ENCODE measurements at regions not wholly inside any gene's neighbourhood (a gene's known extent, or its start where the extent isn't known, plus 50 kb on each side); places are given as distances from the start of the nearest gene placed in this dataset.

DNA sequence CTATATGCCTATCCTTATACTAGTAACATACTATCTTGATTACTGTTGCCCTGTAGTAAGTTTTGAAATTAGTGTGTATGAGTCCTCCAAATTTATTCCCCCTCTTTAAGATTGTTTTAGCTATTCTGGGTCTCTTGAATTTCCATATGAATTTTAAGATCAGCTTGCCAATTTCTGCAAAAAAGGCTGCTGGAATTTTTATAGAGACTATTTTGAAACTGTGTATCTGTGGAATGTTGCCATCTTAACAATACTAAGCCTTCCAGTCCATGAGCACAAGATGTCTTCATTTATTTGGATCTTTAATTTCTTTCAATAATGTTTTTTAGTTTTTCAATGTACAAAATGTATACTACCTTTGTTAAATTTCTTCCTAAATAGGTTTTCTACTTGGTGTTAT is 79.8 kb upstream of the ETV6 start:
- TF ChIP-seq, protein P1, sequence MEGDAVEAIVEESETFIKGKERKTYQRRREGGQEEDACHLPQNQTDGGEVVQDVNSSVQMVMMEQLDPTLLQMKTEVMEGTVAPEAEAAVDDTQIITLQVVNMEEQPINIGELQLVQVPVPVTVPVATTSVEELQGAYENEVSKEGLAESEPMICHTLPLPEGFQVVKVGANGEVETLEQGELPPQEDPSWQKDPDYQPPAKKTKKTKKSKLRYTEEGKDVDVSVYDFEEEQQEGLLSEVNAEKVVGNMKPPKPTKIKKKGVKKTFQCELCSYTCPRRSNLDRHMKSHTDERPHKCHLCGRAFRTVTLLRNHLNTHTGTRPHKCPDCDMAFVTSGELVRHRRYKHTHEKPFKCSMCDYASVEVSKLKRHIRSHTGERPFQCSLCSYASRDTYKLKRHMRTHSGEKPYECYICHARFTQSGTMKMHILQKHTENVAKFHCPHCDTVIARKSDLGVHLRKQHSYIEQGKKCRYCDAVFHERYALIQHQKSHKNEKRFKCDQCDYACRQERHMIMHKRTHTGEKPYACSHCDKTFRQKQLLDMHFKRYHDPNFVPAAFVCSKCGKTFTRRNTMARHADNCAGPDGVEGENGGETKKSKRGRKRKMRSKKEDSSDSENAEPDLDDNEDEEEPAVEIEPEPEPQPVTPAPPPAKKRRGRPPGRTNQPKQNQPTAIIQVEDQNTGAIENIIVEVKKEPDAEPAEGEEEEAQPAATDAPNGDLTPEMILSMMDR (IDR thresholded peaks at IDR 0.05; ENCODE audit: poor library complexity), result no peak
- no peak for TF ChIP-seq EZH2 (IDR thresholded peaks at IDR 0.05; ENCODE audit: borderline replicate concordance)
